GM18517 (cell line): ENCODE measurements at regions not wholly inside any gene's neighbourhood (a gene's known extent, or its start where the extent isn't known, plus 50 kb on each side); places are given as distances from the start of the nearest gene placed in this dataset.
"Not testable (repeated sequence)": the region's sequence is repeated elsewhere in the genome, so short reads cannot be mapped to it uniquely, and the experiment has no call there.

Experiments used
- ATAC-seq: cut with Tn5 transposase; IDR thresholded peaks from one replicate; pipeline ENCODE4 v1.9.1; 2021; ENCODE audit warnings: mild to moderate bottlenecking, moderate library complexity; ENCODE audit not compliant: unreplicated experiment

- ATAC-seq: not testable (repeated sequence)
These were observed 190.7 kb upstream of the VIPR2 start for GRCh38 chr7:159335181-159335926.

DNA sequence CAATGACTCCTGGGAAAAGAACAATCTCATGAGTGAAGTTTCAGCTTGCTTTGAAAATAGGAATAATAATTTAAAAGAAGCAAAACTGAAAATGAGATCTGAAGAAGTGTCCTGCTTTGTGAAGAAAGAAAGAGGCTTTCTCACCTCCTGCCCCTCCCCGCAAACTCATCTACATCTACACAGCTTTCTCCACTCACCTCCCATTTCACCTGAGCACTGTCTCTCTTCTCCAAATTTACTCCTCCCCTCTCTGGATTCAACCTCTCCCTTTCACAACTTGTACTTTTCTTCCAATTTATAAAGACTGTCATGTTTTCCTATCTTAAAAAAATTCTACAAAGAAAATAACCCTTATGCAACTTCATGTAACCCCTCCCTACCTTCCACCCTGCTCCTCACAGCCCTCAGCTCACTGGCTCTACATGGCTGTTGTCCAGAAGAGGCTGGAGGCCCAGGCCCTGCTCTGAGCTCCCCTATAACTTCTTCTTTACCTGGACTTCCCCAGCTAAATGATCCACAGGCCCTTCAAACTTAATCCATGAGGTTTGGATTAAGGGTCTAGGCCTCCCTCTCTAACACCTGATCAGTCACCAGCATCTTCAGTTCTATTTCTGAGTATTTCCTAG is 188.3 kb upstream of the VIPR2 start:
- not testable (repeated sequence) for ATAC-seq

- no peak for ATAC-seq
These were observed 186.8 kb upstream of the VIPR2 start for GRCh38 chr7:159331462-159331861.

GRCh38 chr7:159329818-159330378 is 185.2 kb upstream of the VIPR2 start:
- no peak for ATAC-seq

DNA sequence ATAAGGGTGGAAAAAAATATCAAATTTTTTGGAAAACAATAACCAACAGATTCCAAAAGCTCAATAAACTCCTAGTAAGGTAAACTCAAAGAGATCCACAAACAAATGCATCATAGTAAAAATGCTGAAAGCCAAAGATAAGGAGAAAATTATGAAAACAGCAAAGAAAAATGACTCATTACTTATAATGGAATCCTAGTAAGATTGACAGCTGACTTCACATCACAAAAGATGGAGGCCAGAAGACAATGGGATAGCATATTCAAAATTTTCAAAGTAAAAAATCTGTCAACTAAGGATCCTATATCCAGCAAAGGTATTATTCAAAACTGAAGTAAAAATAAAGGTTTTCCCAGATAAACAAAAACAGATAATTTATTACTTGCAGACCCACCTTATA is 183.4 kb upstream of the VIPR2 start:
- no peak for ATAC-seq

GRCh38 chr7:159323359-159323758 is 178.7 kb upstream of the VIPR2 start:
- ATAC-seq: no peak

- no peak for ATAC-seq
These were observed 176.6 kb upstream of the VIPR2 start for GRCh38 chr7:159321278-159321677.

- ATAC-seq: no peak
These were observed 174.2 kb upstream of the VIPR2 start for GRCh38 chr7:159318682-159319351.

GRCh38 chr7:159317294-159317693 is 172.6 kb upstream of the VIPR2 start:
- ATAC-seq: no peak

DNA sequence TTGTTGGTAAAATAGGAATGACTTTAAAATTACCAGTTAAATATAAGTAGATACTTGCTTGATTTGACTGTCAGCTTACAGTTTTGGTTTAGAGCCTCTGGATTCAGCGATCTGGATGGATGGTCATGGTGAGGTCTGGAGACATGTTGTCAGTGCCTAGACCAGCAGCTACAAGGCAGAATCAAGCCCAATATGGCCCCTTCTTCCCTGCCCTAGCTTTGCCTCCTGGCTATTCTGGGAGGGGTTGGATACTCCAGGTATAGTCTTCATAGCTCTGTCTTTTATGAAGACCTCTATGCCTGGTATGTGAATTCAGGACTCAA is 166.5 kb upstream of the VIPR2 start:
- ATAC-seq: no peak

DNA sequence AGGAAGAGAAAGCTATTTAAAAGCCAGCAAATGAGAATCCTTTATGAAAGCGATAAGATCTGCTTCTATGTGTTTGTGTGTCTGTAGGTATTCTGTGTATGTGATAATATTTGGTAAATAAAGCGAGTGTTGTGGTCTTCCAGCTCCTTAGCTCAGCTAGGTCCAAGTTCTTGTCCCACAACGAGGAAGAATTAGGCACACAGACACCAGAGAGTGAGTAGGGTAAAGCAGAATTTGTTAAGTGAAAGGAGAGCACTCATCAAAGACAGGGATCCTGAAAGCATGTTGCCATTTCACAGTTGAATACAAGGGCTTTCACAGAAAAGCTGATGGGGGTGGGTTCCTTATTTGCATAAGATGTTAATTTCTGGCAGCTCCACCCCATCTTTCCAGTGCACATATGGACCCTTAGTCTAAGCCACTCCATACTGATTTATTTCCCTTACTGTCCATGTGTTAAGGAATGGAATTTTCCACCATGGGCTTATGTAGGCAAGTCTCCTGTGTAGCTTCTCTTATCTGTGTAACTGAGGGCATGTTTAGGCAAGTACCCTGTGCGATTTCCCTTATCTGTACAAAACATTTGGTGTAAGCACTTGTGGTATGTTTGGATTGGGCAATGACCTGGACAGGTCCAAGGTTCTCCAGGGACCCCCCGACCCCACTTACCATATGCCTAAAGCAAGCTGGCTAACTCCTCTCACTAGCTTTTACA is 165.9 kb upstream of the VIPR2 start:
- no peak for ATAC-seq

- not testable (repeated sequence) for ATAC-seq
These were observed 164.5 kb upstream of the VIPR2 start for GRCh38 chr7:159309214-159309613.

DNA sequence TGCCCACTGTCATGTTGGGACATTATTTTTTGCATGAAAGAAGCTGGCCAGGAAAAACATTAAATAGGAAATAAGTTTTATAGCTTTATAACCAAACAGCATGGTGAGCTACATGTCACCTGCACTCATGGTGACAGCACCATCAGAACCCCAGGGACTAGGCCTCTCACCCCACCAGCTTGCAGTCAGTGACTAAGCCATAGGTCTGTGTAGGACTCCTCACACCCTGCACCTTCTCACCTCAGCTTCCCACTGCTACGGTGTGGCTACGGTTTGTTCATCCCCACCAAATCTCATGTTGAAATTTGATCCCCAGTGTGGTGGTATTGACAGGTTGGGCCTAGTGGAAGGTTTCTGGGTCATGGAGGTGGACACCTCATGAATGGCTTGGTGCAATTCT is 161.3 kb upstream of the VIPR2 start:
- no peak for ATAC-seq

DNA sequence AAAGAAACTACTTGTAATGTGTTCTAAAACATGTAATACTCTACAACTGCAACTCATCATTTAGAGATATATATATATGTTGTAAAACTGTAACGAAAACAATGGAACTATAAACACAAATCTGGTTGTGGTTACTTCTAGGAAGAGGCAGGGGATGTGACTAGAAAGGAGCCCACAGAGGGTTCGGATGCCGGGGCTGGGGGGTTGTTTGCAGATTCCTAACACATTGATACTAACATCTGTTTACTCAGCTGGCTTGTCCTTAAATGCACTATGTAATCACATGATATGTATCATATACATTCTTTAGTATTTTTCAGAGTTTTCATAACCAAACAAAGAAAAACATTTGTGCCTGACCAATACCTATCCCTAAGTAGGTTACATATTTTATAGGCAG is 160.5 kb upstream of the VIPR2 start:
- not testable (repeated sequence) for ATAC-seq

DNA sequence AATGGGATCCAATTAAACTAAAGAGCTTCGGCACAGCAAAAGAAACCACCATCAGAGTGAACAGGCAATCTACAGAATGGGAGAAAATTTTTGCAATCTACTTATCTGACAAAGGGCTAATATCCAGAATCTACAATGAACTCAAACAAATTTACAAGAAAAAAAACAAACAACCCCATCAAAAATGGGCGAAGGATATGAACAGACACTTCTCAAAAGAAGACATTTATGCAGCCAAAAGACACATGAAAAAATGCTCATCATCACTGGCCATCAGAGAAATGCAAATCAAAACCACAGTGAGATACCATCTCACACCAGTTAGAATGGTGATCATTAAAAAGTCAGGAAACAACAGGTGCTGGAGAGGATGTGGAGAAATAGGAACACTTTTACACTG is 158.8 kb upstream of the VIPR2 start:
- ATAC-seq: not testable (repeated sequence)

- ATAC-seq: no peak
These were observed 151.5 kb upstream of the VIPR2 start for GRCh38 chr7:159296093-159296681.

DNA sequence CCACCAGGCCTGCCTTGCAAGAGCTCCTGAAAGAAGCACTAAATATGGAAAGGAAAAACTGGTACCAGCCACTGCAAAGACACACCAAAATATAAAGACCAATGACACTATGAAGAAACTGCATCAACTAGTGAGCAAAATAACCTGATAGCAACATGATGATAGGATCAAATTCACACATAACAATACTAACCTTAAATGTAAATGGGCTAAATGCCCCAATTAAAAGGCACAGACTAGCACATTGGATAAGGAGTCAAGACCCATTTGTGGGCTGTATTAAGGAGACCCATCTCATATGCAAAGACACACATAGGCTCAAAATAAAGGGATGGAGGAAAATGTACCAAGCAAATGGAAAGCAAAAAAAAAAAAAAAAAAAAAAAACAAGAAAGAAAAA is 141.8 kb upstream of the VIPR2 start:
- not testable (repeated sequence) for ATAC-seq

- no peak for ATAC-seq
These were observed 136.9 kb upstream of the VIPR2 start for GRCh38 chr7:159281573-159281972.

DNA sequence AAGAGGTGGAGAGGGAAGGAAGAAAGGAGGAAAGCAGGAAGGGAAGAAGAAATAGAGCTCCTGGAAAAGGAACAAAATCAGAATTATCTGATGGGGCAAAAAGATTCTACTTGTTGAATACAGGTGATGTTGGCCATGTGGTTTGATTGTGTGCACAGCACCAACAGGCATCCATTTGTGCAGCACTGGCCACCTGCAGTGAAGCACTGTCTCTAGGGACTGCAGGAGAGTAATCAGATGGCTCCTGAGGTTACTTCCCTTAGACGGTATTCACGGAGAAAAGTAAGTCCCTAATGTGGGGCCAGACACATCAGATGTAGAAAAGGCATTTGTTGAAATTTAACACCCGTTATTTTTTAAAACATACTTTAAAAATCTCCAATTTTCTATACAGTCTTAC is 135.3 kb upstream of the VIPR2 start:
- no peak for ATAC-seq

- ATAC-seq: no peak
These were observed 128.1 kb upstream of the VIPR2 start for GRCh38 chr7:159272739-159273138.

- no peak for ATAC-seq
These were observed 127.1 kb upstream of the VIPR2 start for GRCh38 chr7:159271781-159272180.
